ENCODE measurements at regions not wholly inside any gene's neighbourhood (a gene's known extent, or its start where the extent isn't known, plus 50 kb on each side); places are given as distances from the start of the nearest gene placed in this dataset.

DNA sequence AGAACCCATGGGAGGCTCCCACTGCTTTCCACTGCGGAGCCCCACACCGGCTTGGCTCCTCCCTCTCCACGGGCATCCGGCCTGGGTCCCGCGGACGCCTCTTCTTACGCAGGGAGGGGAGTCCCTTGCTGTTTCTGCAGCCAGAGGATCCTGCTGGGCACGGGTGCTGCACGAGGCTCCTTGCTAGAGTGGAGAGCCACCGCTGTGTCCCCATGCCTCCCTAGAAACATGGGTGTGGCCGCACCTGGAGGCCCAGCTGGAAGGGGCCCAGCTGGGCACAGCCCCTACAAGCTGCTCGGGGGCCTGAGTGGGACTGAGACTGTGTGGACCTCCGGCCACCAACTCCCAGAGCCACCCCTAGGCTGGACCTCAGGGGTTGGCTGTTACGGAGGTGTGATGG lies 67.7 kb upstream of the GPC1 start:
- TF ChIP-seq, protein P1, sequence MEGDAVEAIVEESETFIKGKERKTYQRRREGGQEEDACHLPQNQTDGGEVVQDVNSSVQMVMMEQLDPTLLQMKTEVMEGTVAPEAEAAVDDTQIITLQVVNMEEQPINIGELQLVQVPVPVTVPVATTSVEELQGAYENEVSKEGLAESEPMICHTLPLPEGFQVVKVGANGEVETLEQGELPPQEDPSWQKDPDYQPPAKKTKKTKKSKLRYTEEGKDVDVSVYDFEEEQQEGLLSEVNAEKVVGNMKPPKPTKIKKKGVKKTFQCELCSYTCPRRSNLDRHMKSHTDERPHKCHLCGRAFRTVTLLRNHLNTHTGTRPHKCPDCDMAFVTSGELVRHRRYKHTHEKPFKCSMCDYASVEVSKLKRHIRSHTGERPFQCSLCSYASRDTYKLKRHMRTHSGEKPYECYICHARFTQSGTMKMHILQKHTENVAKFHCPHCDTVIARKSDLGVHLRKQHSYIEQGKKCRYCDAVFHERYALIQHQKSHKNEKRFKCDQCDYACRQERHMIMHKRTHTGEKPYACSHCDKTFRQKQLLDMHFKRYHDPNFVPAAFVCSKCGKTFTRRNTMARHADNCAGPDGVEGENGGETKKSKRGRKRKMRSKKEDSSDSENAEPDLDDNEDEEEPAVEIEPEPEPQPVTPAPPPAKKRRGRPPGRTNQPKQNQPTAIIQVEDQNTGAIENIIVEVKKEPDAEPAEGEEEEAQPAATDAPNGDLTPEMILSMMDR (IDR thresholded peaks at IDR 0.05; ENCODE audit: low read depth, low read length), result no peak
- TF ChIP-seq MYC (IDR thresholded peaks at IDR 0.05; ENCODE audit: low read depth, low read length), result no peak
- TF ChIP-seq POLR2A (IDR thresholded peaks at IDR 0.05; ENCODE audit: extremely low read depth, insufficient read length), result no peak
- TF ChIP-seq, protein P2, sequence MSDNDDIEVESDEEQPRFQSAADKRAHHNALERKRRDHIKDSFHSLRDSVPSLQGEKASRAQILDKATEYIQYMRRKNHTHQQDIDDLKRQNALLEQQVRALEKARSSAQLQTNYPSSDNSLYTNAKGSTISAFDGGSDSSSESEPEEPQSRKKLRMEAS (IDR thresholded peaks at IDR 0.05; ENCODE audit: low read depth, low read length), result no peak

All from NB4 (cell line).